Calu3 (cell line): ENCODE measurements at regions not wholly inside any gene's neighbourhood (a gene's known extent, or its start where the extent isn't known, plus 50 kb on each side); places are given as distances from the start of the nearest gene placed in this dataset.

ENCODE experiments used
- BruUV-seq: library from RNA; stranded (reverse); fragments of 400-500 nt; replicated peaks from 2 replicates; lab custom pipeline; 2021; lab: Mats Ljungman, UMichigan
- CTCF ChIA-PET: fragments of 300-600 bp; sonication (Branson Sonifier 250); formaldehyde crosslinking; loops from one replicate; lab custom pipeline; 2022; ENCODE audit warnings: antibody characterized with exemption; lab: Charles Lee
- DNase-seq: peaks from one replicate; pipeline ENCODE4 v3.0.0; 2022
- H3K27ac Mint-ChIP-seq: one replicate; pipeline ENCODE4 v1.8.0; 2022; ENCODE audit warnings: mixed read lengths; ENCODE audit not compliant: unreplicated experiment
- H3K27me3 Mint-ChIP-seq: one replicate; pipeline ENCODE4 v1.8.0; 2022; ENCODE audit warnings: mixed read lengths; ENCODE audit not compliant: unreplicated experiment
- H3K36me3 Mint-ChIP-seq: one replicate; pipeline ENCODE4 v1.8.0; 2022; ENCODE audit warnings: mild to moderate bottlenecking, moderate library complexity, mixed read lengths; ENCODE audit not compliant: insufficient read depth, unreplicated experiment
- H3K4me1 Mint-ChIP-seq: one replicate; pipeline ENCODE4 v1.8.0; 2022; ENCODE audit warnings: mild to moderate bottlenecking, low read depth, mixed read lengths; ENCODE audit not compliant: unreplicated experiment
- H3K4me3 Mint-ChIP-seq: one replicate; pipeline ENCODE4 v1.8.0; 2022; ENCODE audit warnings: mild to moderate bottlenecking, low read depth, moderate library complexity, mixed read lengths; ENCODE audit not compliant: unreplicated experiment
- H3K9me3 Mint-ChIP-seq: one replicate; pipeline ENCODE4 v1.8.0; 2022; ENCODE audit warnings: low read depth, mixed read lengths; ENCODE audit not compliant: unreplicated experiment
- CTCF ChIP-seq: fragments of 200-600 bp; IDR thresholded peaks from one replicate; pipeline ENCODE4 v1.8.0; 2022; ENCODE audit warnings: antibody characterized with exemption; ENCODE audit not compliant: unreplicated experiment
- intact Hi-C: fragments of 100-400 bp; cut with micrococcal nuclease; formaldehyde crosslinking; loops from one replicate; pipeline ENCODE4 v1.10.0; 2022; ENCODE audit not compliant: unreplicated experiment

GRCh38 chr16:74141015-74141414 is 155.6 kb upstream of the PSMD7 start:
- no peak for TF ChIP-seq CTCF
- DNase-seq = no peak

GRCh38 chr16:74140557-74140956 is 156.1 kb upstream of the PSMD7 start:
- H3K36me3 Mint-ChIP-seq = no peaks in the 10 kb centered on the region
- no peaks in the 10 kb centered on the region for H3K4me1 Mint-ChIP-seq
- no TSS peak for BruUV-seq
- no peaks in the 10 kb centered on the region for H3K9me3 Mint-ChIP-seq
- no peak overlapping the region for H3K27ac Mint-ChIP-seq
- intact Hi-C loops = no loop called here
- CTCF ChIA-PET = no interaction called here
- no peak overlapping the region for H3K4me3 Mint-ChIP-seq
- H3K27me3 Mint-ChIP-seq = peaks cover 7% of the 10 kb centered on the region
- no peak for DNase-seq
- no peak for TF ChIP-seq CTCF

More at GRCh38 chr16:74141015-74141414, 155.6 kb upstream of the PSMD7 start:
- Mint-ChIP-seq H3K27me3 (peaks cover 7% of the 10 kb centered on the region), H3K4me3 (no peak overlapping the region), H3K9me3 (no peaks in the 10 kb centered on the region), H3K4me1 (no peaks in the 10 kb centered on the region), H3K27ac (no peak overlapping the region), H3K36me3 (no peaks in the 10 kb centered on the region)
- BruUV-seq = no TSS peak
- intact Hi-C loops = no loop called here
- CTCF ChIA-PET = interaction anchor here (0.6 to 0.7 kb wide), 2 partner anchors 467 to 789 kb away, joined by 3 to 5 read pairs; no protein-coding TSS in a partner anchor

- CTCF ChIA-PET = no interaction called here
- H3K9me3 Mint-ChIP-seq = no peaks in the 10 kb centered on the region
Measured at GRCh38 chr16:74123826-74124225, 172.8 kb upstream of the PSMD7 start.

GRCh38 chr16:74123195-74123594 is 173.4 kb upstream of the PSMD7 start:
- Mint-ChIP-seq H3K4me3 (no peak overlapping the region), H3K27me3 (peaks cover 40% of the 10 kb centered on the region), H3K9me3 (no peaks in the 10 kb centered on the region), H3K4me1 (peaks cover under 1% of the 10 kb centered on the region), H3K27ac (no peak overlapping the region), H3K36me3 (no peaks in the 10 kb centered on the region)
- CTCF ChIA-PET = no interaction called here
- BruUV-seq = no TSS peak
- DNase-seq = no peak
- no peak for TF ChIP-seq CTCF
- intact Hi-C loops = no loop called here

More at GRCh38 chr16:74123826-74124225, 172.8 kb upstream of the PSMD7 start:
- Mint-ChIP-seq H3K27ac (no peak overlapping the region), H3K27me3 (peaks cover 34% of the 10 kb centered on the region), H3K36me3 (no peaks in the 10 kb centered on the region), H3K4me3 (no peak overlapping the region), H3K4me1 (no peaks in the 10 kb centered on the region)
- no TSS peak for BruUV-seq
- no peak for TF ChIP-seq CTCF
- intact Hi-C loops = no loop called here
- no peak for DNase-seq
